ENCODE measurements at regions not wholly inside any gene's neighbourhood (a gene's known extent, or its start where the extent isn't known, plus 50 kb on each side); places are given as distances from the start of the nearest gene placed in this dataset.
"Not testable (repeated sequence)": the region's sequence is repeated elsewhere in the genome, so short reads cannot be mapped to it uniquely, and the experiment has no call there.

DNA sequence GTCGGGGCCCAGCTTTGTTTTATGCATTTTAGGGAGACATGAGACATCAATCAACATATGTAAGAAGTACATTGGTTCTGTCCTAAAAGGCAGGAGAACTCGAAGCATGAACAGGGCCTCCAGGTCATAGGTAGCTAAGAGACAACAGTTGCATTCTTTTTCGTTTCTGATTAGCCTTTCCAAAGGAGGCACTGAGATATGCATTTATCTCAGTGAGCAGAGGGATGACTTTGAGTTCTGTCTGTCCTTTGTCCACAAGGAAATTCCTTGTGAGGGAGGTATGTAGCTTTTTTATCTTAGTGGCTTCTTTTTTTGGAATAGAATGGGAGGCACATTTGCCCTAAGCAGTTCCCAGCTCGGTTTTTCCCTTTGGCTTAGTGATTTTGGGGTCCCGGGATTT lies 109.5 kb upstream of the KIF2A start:
- FAIRE-seq: not testable (repeated sequence)

- FAIRE-seq: no peak
Observed at GRCh38 chr5:62197697-62198096, 108.3 kb upstream of the KIF2A start.

- no peak for FAIRE-seq
Observed at GRCh38 chr5:62198421-62198820, 107.6 kb upstream of the KIF2A start.

GRCh38 chr5:62199792-62200716 lies 106.0 kb upstream of the KIF2A start:
- FAIRE-seq: no peak

DNA sequence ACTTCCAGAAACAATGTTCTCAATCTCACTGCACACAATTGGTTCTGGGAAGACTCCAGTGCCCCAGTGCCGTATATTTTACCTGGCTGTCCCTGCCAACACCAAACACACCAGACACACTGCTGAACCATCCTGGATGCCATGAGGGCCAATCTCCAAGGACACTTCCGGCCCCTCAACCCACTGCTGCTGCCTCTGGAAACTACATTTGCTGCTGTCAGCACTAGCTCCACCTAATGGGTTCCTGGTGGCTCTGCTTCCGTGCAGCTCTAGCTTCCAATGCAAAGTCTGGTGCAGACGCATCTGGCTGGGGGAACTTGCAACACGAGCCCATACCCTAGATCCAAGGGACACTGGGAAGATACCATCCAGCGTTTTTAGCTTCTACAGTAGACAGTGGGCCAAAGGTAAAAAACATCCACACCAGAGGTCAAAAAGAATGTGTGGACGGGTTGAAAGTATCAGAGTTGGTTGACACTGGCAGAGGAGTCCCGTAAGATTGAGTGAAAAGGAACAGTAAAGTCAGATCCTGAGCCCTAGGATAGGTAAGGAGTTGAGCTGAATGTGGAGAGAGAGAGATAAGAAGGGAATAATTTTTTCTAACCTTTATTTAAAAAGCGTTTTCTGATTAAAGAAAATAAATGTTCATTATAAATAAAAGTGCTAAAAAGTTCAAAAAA lies 99.7 kb upstream of the KIF2A start:
- FAIRE-seq: no peak

- no peak for FAIRE-seq
Observed at GRCh38 chr5:62208218-62208852, 97.7 kb upstream of the KIF2A start.

DNA sequence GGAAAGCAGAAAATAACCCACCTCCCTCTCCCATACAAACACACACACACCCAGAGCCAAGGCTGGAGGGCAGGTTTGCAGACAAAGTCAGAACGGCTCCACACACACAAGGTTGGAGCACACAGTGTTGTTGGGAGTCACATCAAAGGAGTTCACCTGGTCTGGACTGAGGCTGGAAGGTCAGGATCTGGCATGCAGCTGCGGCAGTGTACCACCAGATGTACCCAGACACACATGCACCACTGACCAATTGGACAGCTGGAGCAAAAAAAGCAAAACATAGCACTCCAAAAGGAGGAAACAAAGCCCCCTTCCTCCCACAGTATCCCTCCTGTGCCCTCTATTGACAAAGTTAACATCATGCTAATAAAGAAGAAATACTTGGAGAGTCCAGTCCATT lies 94.6 kb upstream of the KIF2A start:
- no peak for FAIRE-seq

- FAIRE-seq: no peak
Observed at GRCh38 chr5:62212648-62213047, 93.4 kb upstream of the KIF2A start.

DNA sequence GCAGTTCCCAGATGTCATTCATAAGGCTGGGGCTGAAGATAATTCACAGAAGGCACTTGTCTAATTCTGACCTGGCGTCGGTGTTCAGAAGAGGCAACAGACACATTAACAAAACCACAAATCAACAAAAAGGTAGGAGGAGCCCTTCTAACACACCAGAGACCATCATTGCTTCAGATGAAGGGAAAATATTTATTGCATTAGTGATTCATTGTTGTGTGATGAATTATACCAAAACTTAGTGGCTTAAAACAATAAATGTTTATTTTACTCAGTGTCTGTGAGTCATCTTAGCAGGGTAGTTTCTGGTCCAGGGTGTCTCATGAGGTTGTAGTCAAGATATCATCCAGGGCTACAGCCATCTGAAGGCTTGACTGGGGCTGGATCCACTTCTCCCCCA lies 91.3 kb upstream of the KIF2A start:
- FAIRE-seq: no peak

GRCh38 chr5:62216603-62217002 lies 89.4 kb upstream of the KIF2A start:
- not testable (repeated sequence) for FAIRE-seq

GRCh38 chr5:62217095-62217494 lies 88.9 kb upstream of the KIF2A start:
- not testable (repeated sequence) for FAIRE-seq

DNA sequence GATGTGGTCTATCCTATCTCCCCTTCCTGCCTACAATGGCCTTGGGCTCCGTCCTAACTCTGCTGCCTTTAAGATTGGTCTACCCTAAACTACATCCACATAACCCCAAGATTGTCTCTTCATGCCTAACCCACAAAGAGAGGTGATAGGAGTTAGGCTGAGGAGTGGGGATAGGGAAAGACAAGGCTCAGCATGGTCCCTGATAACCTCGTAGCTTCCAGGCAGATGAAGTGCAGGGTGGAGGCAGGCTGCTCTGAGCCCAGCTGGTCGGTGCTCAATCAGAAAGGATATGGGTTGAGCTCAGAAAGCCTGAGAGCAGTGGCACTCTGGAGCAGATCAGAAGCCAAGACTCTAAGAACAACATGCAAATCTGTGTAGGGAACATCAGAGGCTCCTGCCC lies 87.1 kb upstream of the KIF2A start:
- FAIRE-seq: not testable (repeated sequence)

- not testable (repeated sequence) for FAIRE-seq
Observed at GRCh38 chr5:62221881-62222280, 84.1 kb upstream of the KIF2A start.

DNA sequence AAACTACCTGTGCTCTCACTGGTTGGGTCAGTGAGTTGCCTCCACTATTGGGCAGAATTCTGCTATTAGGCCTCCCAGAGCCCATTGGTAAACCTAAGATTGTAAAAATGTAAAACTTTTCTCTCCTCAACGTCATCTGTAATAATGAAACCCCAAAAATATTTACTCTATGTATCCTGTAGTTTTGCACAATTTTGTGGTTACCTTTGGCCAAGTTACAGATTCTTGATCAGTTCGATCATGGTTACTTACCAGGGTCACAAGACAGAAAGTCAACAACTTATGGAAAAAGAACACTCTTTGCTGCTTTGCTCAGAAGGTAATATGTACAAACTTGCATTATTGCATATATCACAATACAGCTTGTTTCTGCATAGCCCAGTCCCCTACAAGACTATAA lies 83.7 kb upstream of the KIF2A start:
- not testable (repeated sequence) for FAIRE-seq

DNA sequence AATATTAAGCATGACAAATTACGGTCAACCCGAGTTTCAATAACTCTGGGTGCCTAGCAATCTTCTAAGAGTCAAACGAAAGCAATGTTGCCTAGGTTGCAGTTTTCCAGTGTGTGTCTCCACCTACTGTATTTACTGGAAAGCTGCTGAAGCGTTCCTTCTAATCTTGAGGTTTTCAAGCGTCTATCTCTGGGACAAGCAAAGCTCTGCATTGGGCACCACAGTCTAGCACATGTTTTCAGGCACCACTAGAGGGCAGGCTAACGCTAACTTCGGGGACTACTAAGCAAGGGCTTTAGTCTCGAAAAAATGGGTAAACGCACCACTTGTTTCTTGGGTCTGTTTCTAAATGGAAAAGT lies 82.7 kb upstream of the KIF2A start:
- peak; percentile 95 for FAIRE-seq

DNA sequence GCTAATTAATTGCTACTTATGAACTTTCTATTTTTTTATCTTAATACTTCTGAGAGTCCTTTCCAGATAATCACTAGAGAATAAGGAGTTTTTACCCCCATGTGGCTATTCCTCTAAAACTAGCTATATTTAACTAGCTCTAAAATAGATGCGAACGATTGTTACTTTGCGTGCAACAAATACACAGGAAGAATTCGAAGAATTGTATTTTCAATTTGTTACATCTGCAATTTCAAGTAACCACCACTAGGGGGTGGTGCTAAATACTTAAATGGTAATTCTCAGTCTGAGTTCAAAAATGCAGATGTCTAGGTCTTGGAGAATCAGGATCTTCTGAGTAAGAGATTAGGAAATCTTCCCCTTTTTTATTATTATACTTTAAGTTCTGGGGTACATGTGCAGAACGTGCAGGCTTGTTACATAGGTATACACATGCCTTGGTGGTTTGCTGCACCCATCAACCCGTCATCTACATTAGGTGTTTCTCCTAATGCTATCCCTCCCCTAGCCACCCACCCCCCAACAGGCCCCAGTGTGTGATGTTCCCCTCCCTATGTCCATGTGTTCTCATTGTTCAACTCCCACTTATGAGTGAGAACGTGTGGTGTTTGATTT lies 80.9 kb upstream of the KIF2A start:
- FAIRE-seq: peak; percentile 52

- not testable (repeated sequence) for FAIRE-seq
Observed at GRCh38 chr5:62230876-62231388, 75.1 kb upstream of the KIF2A start.

GRCh38 chr5:62231576-62231975 lies 74.4 kb upstream of the KIF2A start:
- FAIRE-seq: no peak

- not testable (repeated sequence) for FAIRE-seq
Observed at GRCh38 chr5:62232218-62232617, 73.8 kb upstream of the KIF2A start.

GRCh38 chr5:62233083-62234046 lies 72.6 kb upstream of the KIF2A start:
- not testable (repeated sequence) for FAIRE-seq

DNA sequence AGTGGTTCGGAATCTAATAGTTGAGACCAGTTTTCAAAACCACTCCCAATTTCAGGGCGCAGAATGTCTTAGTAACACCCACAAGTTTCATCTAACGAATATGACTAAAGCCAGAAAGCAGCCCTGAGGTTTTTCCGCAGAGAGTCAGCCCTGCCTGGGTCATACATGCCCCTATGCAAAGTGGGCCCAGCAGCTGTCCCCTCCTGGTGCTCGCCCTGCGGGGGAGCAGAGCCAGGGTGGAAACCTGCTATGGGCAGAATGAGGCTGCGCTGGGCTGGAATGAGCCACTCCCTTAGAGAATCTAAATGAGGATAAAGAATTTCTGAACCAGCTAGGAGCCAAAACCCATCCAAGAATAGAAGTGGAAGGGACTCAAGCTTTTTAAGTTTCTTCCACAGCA lies 69.4 kb upstream of the KIF2A start:
- not testable (repeated sequence) for FAIRE-seq

DNA sequence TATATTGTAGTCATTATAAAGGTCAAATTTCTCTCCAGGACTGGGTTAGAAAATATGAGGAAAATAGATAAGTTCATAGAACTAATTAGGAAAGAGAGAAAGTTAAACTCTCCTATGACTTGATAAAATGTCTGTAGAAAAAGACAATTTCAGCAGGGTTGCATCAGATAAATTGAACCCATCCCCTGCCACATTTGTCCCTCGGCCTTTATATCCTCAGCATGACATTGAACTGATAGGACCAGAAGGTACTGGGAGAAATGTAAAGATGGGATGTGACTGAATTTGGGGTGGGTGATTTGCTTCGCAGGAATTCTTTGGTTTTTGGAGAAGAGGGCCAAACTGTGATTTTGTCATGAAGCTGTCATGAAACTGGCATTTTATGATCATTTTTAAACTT lies 68.1 kb upstream of the KIF2A start:
- FAIRE-seq: not testable (repeated sequence)
